ENCODE measurements at regions not wholly inside any gene's neighbourhood (a gene's known extent, or its start where the extent isn't known, plus 50 kb on each side); places are given as distances from the start of the nearest gene placed in this dataset.

GRCh38 chr16:75780669-75781068, 54.4 kb upstream of the CPHXL start:
- Histone ChIP-seq H3K4me3 (ENCODE audit: low read length) (no peak overlapping the region), H2AFZ (ENCODE audit: low read depth, low read length) (no peak overlapping the region), H3K36me3 (ENCODE audit: insufficient read depth, low read length) (no peaks in the 10 kb centered on the region), H3K27me3 (ENCODE audit: insufficient read depth, low read length) (no peaks in the 10 kb centered on the region), H3K9me3 (ENCODE audit: low read length) (no peaks in the 10 kb centered on the region), H3K4me1 (ENCODE audit: insufficient read depth, low read length) (no peaks in the 10 kb centered on the region)

- H3K4me1 ChIP-seq (ENCODE audit: insufficient read depth, low read length), result no peaks in the 10 kb centered on the region
- H3K27me3 ChIP-seq (ENCODE audit: insufficient read depth, low read length), result no peaks in the 10 kb centered on the region
- no peak overlapping the region for H3K4me3 ChIP-seq (ENCODE audit: low read length)
- H2AFZ ChIP-seq (ENCODE audit: low read depth, low read length), result no peak overlapping the region
- no peaks in the 10 kb centered on the region for H3K36me3 ChIP-seq (ENCODE audit: insufficient read depth, low read length)
- no peaks in the 10 kb centered on the region for H3K9me3 ChIP-seq (ENCODE audit: low read length)
Observed at GRCh38 chr16:75781683-75782343, 55.5 kb upstream of the CPHXL start.

- no peaks in the 10 kb centered on the region for H3K36me3 ChIP-seq (ENCODE audit: insufficient read depth, low read length)
- no peaks in the 10 kb centered on the region for H3K27me3 ChIP-seq (ENCODE audit: insufficient read depth, low read length)
- H3K4me1 ChIP-seq (ENCODE audit: insufficient read depth, low read length), result no peaks in the 10 kb centered on the region
- H2AFZ ChIP-seq (ENCODE audit: low read depth, low read length), result no peak overlapping the region
- H3K9me3 ChIP-seq (ENCODE audit: low read length), result no peaks in the 10 kb centered on the region
- no peak overlapping the region for H3K4me3 ChIP-seq (ENCODE audit: low read length)
Observed at GRCh38 chr16:75787440-75787839, 61.1 kb upstream of the CPHXL start.

- Histone ChIP-seq H3K27me3 (ENCODE audit: insufficient read depth, low read length) (no peaks in the 10 kb centered on the region), H3K36me3 (ENCODE audit: insufficient read depth, low read length) (no peaks in the 10 kb centered on the region), H3K9me3 (ENCODE audit: low read length) (no peaks in the 10 kb centered on the region), H2AFZ (ENCODE audit: low read depth, low read length) (no peak overlapping the region), H3K4me1 (ENCODE audit: insufficient read depth, low read length) (no peaks in the 10 kb centered on the region), H3K4me3 (ENCODE audit: low read length) (no peak overlapping the region)
Observed at GRCh38 chr16:75789237-75789636, 62.9 kb upstream of the CPHXL start.

GRCh38 chr16:75792771-75793492, 66.6 kb upstream of the CPHXL start:
- Histone ChIP-seq H3K27me3 (ENCODE audit: insufficient read depth, low read length) (no peaks in the 10 kb centered on the region), H2AFZ (ENCODE audit: low read depth, low read length) (no peak overlapping the region), H3K36me3 (ENCODE audit: insufficient read depth, low read length) (no peaks in the 10 kb centered on the region), H3K9me3 (ENCODE audit: low read length) (no peaks in the 10 kb centered on the region), H3K4me1 (ENCODE audit: insufficient read depth, low read length) (no peaks in the 10 kb centered on the region), H3K4me3 (ENCODE audit: low read length) (no peak overlapping the region)

GRCh38 chr16:75793641-75794040, 67.4 kb upstream of the CPHXL start:
- no peaks in the 10 kb centered on the region for H3K36me3 ChIP-seq (ENCODE audit: insufficient read depth, low read length)
- H3K27me3 ChIP-seq (ENCODE audit: insufficient read depth, low read length), result no peaks in the 10 kb centered on the region
- no peak overlapping the region for H2AFZ ChIP-seq (ENCODE audit: low read depth, low read length)
- no peaks in the 10 kb centered on the region for H3K9me3 ChIP-seq (ENCODE audit: low read length)
- H3K4me3 ChIP-seq (ENCODE audit: low read length), result no peak overlapping the region
- H3K4me1 ChIP-seq (ENCODE audit: insufficient read depth, low read length), result no peaks in the 10 kb centered on the region

GRCh38 chr16:75794426-75794825, 68.1 kb upstream of the CPHXL start:
- H3K9me3 ChIP-seq (ENCODE audit: low read length), result no peaks in the 10 kb centered on the region

GRCh38 chr16:75798714-75799113, 72.4 kb upstream of the CPHXL start:
- H2AFZ ChIP-seq (ENCODE audit: low read depth, low read length), result no peak overlapping the region
- H3K27me3 ChIP-seq (ENCODE audit: insufficient read depth, low read length), result no peaks in the 10 kb centered on the region
- no peaks in the 10 kb centered on the region for H3K4me1 ChIP-seq (ENCODE audit: insufficient read depth, low read length)
- no peaks in the 10 kb centered on the region for H3K9me3 ChIP-seq (ENCODE audit: low read length)
- no peak overlapping the region for H3K4me3 ChIP-seq (ENCODE audit: low read length)
- H3K36me3 ChIP-seq (ENCODE audit: insufficient read depth, low read length), result no peaks in the 10 kb centered on the region

More at GRCh38 chr16:75794426-75794825, 68.1 kb upstream of the CPHXL start:
- Histone ChIP-seq H3K4me1 (ENCODE audit: insufficient read depth, low read length) (no peaks in the 10 kb centered on the region), H3K4me3 (ENCODE audit: low read length) (no peak overlapping the region), H3K27me3 (ENCODE audit: insufficient read depth, low read length) (no peaks in the 10 kb centered on the region), H3K36me3 (ENCODE audit: insufficient read depth, low read length) (no peaks in the 10 kb centered on the region), H2AFZ (ENCODE audit: low read depth, low read length) (no peak overlapping the region)

- Histone ChIP-seq H3K9me3 (ENCODE audit: low read length) (no peaks in the 10 kb centered on the region), H2AFZ (ENCODE audit: low read depth, low read length) (no peak overlapping the region), H3K4me1 (ENCODE audit: insufficient read depth, low read length) (no peaks in the 10 kb centered on the region), H3K36me3 (ENCODE audit: insufficient read depth, low read length) (no peaks in the 10 kb centered on the region), H3K4me3 (ENCODE audit: low read length) (no peak overlapping the region), H3K27me3 (ENCODE audit: insufficient read depth, low read length) (no peaks in the 10 kb centered on the region)
Observed at GRCh38 chr16:75801307-75801706, 75.0 kb upstream of the CPHXL start.

GRCh38 chr16:75803753-75804152, 77.5 kb upstream of the CPHXL start:
- no peaks in the 10 kb centered on the region for H3K4me1 ChIP-seq (ENCODE audit: insufficient read depth, low read length)
- no peak overlapping the region for H2AFZ ChIP-seq (ENCODE audit: low read depth, low read length)
- H3K36me3 ChIP-seq (ENCODE audit: insufficient read depth, low read length), result no peaks in the 10 kb centered on the region
- no peaks in the 10 kb centered on the region for H3K27me3 ChIP-seq (ENCODE audit: insufficient read depth, low read length)
- H3K9me3 ChIP-seq (ENCODE audit: low read length), result no peaks in the 10 kb centered on the region
- no peak overlapping the region for H3K4me3 ChIP-seq (ENCODE audit: low read length)

GRCh38 chr16:75804368-75804767, 78.1 kb upstream of the CPHXL start:
- Histone ChIP-seq H3K9me3 (ENCODE audit: low read length) (no peaks in the 10 kb centered on the region), H3K36me3 (ENCODE audit: insufficient read depth, low read length) (no peaks in the 10 kb centered on the region), H3K27me3 (ENCODE audit: insufficient read depth, low read length) (no peaks in the 10 kb centered on the region), H2AFZ (ENCODE audit: low read depth, low read length) (no peak overlapping the region), H3K4me1 (ENCODE audit: insufficient read depth, low read length) (no peaks in the 10 kb centered on the region), H3K4me3 (ENCODE audit: low read length) (no peak overlapping the region)

- Histone ChIP-seq H3K4me3 (ENCODE audit: low read length) (no peak overlapping the region), H3K9me3 (ENCODE audit: low read length) (no peaks in the 10 kb centered on the region), H3K4me1 (ENCODE audit: insufficient read depth, low read length) (no peaks in the 10 kb centered on the region), H3K27me3 (ENCODE audit: insufficient read depth, low read length) (no peaks in the 10 kb centered on the region), H2AFZ (ENCODE audit: low read depth, low read length) (no peak overlapping the region), H3K36me3 (ENCODE audit: insufficient read depth, low read length) (no peaks in the 10 kb centered on the region)
Observed at GRCh38 chr16:75805946-75806345, 79.7 kb upstream of the CPHXL start.

- H3K9me3 ChIP-seq (ENCODE audit: low read length), result no peaks in the 10 kb centered on the region
- H2AFZ ChIP-seq (ENCODE audit: low read depth, low read length), result no peak overlapping the region
- no peaks in the 10 kb centered on the region for H3K27me3 ChIP-seq (ENCODE audit: insufficient read depth, low read length)
- H3K4me3 ChIP-seq (ENCODE audit: low read length), result no peak overlapping the region
- no peaks in the 10 kb centered on the region for H3K4me1 ChIP-seq (ENCODE audit: insufficient read depth, low read length)
- H3K36me3 ChIP-seq (ENCODE audit: insufficient read depth, low read length), result no peaks in the 10 kb centered on the region
Observed at GRCh38 chr16:75806487-75806886, 80.2 kb upstream of the CPHXL start.

GRCh38 chr16:75810342-75810741, 84.1 kb upstream of the CPHXL start:
- Histone ChIP-seq H3K4me3 (ENCODE audit: low read length) (no peak overlapping the region), H3K4me1 (ENCODE audit: insufficient read depth, low read length) (no peaks in the 10 kb centered on the region), H2AFZ (ENCODE audit: low read depth, low read length) (no peak overlapping the region), H3K27me3 (ENCODE audit: insufficient read depth, low read length) (no peaks in the 10 kb centered on the region), H3K36me3 (ENCODE audit: insufficient read depth, low read length) (no peaks in the 10 kb centered on the region), H3K9me3 (ENCODE audit: low read length) (no peaks in the 10 kb centered on the region)
